ENCODE measurements at regions not wholly inside any gene's neighbourhood (a gene's known extent, or its start where the extent isn't known, plus 50 kb on each side); places are given as distances from the start of the nearest gene placed in this dataset.

- DNase-seq (ENCODE audit: low read depth in 2 of 2) = no peak
Measured at GRCh38 chr6:98627129-98627775, 207.1 kb upstream of the POU3F2 start.

GRCh38 chr6:98633886-98634285 is 200.5 kb upstream of the POU3F2 start:
- DNase-seq (ENCODE audit: low read depth in 2 of 2) = no peak

GRCh38 chr6:98634569-98634968 is 199.8 kb upstream of the POU3F2 start:
- no peak for DNase-seq (ENCODE audit: low read depth in 2 of 2)

- no peak for DNase-seq (ENCODE audit: low read depth in 2 of 2)
Measured at GRCh38 chr6:98635191-98635590, 199.2 kb upstream of the POU3F2 start.

GRCh38 chr6:98636941-98637340 is 197.4 kb upstream of the POU3F2 start:
- no peak for DNase-seq (ENCODE audit: low read depth in 2 of 2)

- DNase-seq (ENCODE audit: low read depth in 2 of 2) = no peak
Measured at GRCh38 chr6:98639089-98639635, 195.2 kb upstream of the POU3F2 start.

GRCh38 chr6:98640366-98640765 is 194.0 kb upstream of the POU3F2 start:
- no peak for DNase-seq (ENCODE audit: low read depth in 2 of 2)

GRCh38 chr6:98641949-98642719 is 192.2 kb upstream of the POU3F2 start:
- no peak for DNase-seq (ENCODE audit: low read depth in 2 of 2)

GRCh38 chr6:98644063-98644462 is 190.3 kb upstream of the POU3F2 start:
- DNase-seq (ENCODE audit: low read depth in 2 of 2) = no peak

GRCh38 chr6:98648211-98648914 is 186.0 kb upstream of the POU3F2 start:
- DNase-seq (ENCODE audit: low read depth in 2 of 2) = no peak

GRCh38 chr6:98650941-98651340 is 183.4 kb upstream of the POU3F2 start:
- DNase-seq (ENCODE audit: low read depth in 2 of 2) = no peak

GRCh38 chr6:98653179-98653578 is 181.2 kb upstream of the POU3F2 start:
- DNase-seq (ENCODE audit: low read depth in 2 of 2) = no peak

- no peak for DNase-seq (ENCODE audit: low read depth in 2 of 2)
Measured at GRCh38 chr6:98657764-98658163, 176.6 kb upstream of the POU3F2 start.

GRCh38 chr6:98669371-98669770 is 165.0 kb upstream of the POU3F2 start:
- no peak for DNase-seq (ENCODE audit: low read depth in 2 of 2)

- DNase-seq (ENCODE audit: low read depth in 2 of 2) = no peak
Measured at GRCh38 chr6:98670045-98670746, 164.2 kb upstream of the POU3F2 start.

GRCh38 chr6:98672681-98673475 is 161.5 kb upstream of the POU3F2 start:
- DNase-seq (ENCODE audit: low read depth in 2 of 2) = no peak

- DNase-seq (ENCODE audit: low read depth in 2 of 2) = no peak
Measured at GRCh38 chr6:98678481-98678880, 155.9 kb upstream of the POU3F2 start.

GRCh38 chr6:98686008-98686601 is 148.3 kb upstream of the POU3F2 start:
- no peak for DNase-seq (ENCODE audit: low read depth in 2 of 2)

- no peak for DNase-seq (ENCODE audit: low read depth in 2 of 2)
Measured at GRCh38 chr6:98687752-98688151, 146.6 kb upstream of the POU3F2 start.

GRCh38 chr6:98695091-98695801 is 139.1 kb upstream of the POU3F2 start:
- no peak for DNase-seq (ENCODE audit: low read depth in 2 of 2)

Measured in activated CD8-positive, alpha-beta memory T cell treated with anti-CD3 and anti-CD28 coated beads for 4 hours (primary cell).